Hypothalamus (tissue), 51 donors: ENCODE measurements at regions not wholly inside any gene's neighbourhood (a gene's known extent, or its start where the extent isn't known, plus 50 kb on each side); places are given as distances from the start of the nearest gene placed in this dataset.
"Not testable (repeated sequence)": the region's sequence is repeated elsewhere in the genome, so short reads cannot be mapped to it uniquely, and the experiment has no call there.

Source experiments
- DNase-seq, 51 donors: peaks; one replicate each; lab custom pipeline; 2025; lab: John Stamatoyannopoulos, UW

GRCh38 chr10:131833446-131834080 lies 67.2 kb upstream of the PPP2R2D start:
- DNase-seq: no peak

- DNase-seq: no peak
These were observed 66.5 kb upstream of the PPP2R2D start for GRCh38 chr10:131834152-131834810.

- DNase-seq: no peak
These were observed 61.7 kb upstream of the PPP2R2D start for GRCh38 chr10:131838966-131839742.

- DNase-seq: not testable (repeated sequence)
These were observed 60.7 kb upstream of the PPP2R2D start for GRCh38 chr10:131839880-131840787.

- no peak for DNase-seq
These were observed 60.1 kb upstream of the PPP2R2D start for GRCh38 chr10:131840788-131841118.

GRCh38 chr10:131841131-131841660 lies 59.6 kb upstream of the PPP2R2D start:
- DNase-seq: no peak

- no peak for DNase-seq
These were observed 59.1 kb upstream of the PPP2R2D start for GRCh38 chr10:131841661-131842139.

GRCh38 chr10:131842351-131843088 lies 58.3 kb upstream of the PPP2R2D start:
- no peak for DNase-seq

GRCh38 chr10:131843089-131843595 lies 57.7 kb upstream of the PPP2R2D start:
- DNase-seq: no peak

GRCh38 chr10:131843881-131844284 lies 56.9 kb upstream of the PPP2R2D start:
- DNase-seq: no peak

GRCh38 chr10:131844529-131845084 lies 56.2 kb upstream of the PPP2R2D start:
- no peak for DNase-seq

- no peak for DNase-seq
These were observed 55.1 kb upstream of the PPP2R2D start for GRCh38 chr10:131845505-131846239.

- no peak for DNase-seq
These were observed 54.3 kb upstream of the PPP2R2D start for GRCh38 chr10:131846240-131847101.

GRCh38 chr10:131847241-131847783 lies 53.5 kb upstream of the PPP2R2D start:
- no peak for DNase-seq

- no peak for DNase-seq
These were observed 52.5 kb upstream of the PPP2R2D start for GRCh38 chr10:131848296-131848695.

- DNase-seq: no peak
These were observed 51.8 kb upstream of the PPP2R2D start for GRCh38 chr10:131848741-131849590.
